Hematopoietic multipotent progenitor cell (in vitro differentiated cells): ENCODE measurements at regions not wholly inside any gene's neighbourhood (a gene's known extent, or its start where the extent isn't known, plus 50 kb on each side); places are given as distances from the start of the nearest gene placed in this dataset.

Experiments used
- DNase-seq, 3 donors: peaks; one replicate each; pipeline ENCODE4 v3.0.0-alpha.2; 2011 to 2015; ENCODE audit warnings: low read depth in 2 of 3, low spot score in 2 of 3

- DNase-seq, result no peak
These were observed 134.3 kb upstream of the RAB11FIP2 start for GRCh38 chr10:118181021-118181420.

- DNase-seq, result no peak
These were observed 128.4 kb upstream of the RAB11FIP2 start for GRCh38 chr10:118175148-118175547.

- no peak for DNase-seq
These were observed 126.6 kb upstream of the RAB11FIP2 start for GRCh38 chr10:118173296-118173695.

- no peak for DNase-seq
These were observed 125.1 kb upstream of the RAB11FIP2 start for GRCh38 chr10:118171861-118172260.

- DNase-seq, result no peak
These were observed 120.4 kb upstream of the RAB11FIP2 start for GRCh38 chr10:118167056-118167700.

- no peak for DNase-seq
These were observed 116.5 kb upstream of the RAB11FIP2 start for GRCh38 chr10:118163217-118163616.

GRCh38 chr10:118161461-118162246 is 114.9 kb upstream of the RAB11FIP2 start:
- DNase-seq, result no peak

GRCh38 chr10:118153287-118153686 is 106.5 kb upstream of the RAB11FIP2 start:
- no peak for DNase-seq

GRCh38 chr10:118151461-118151860 is 104.7 kb upstream of the RAB11FIP2 start:
- DNase-seq, result no peak

GRCh38 chr10:118148247-118148646 is 101.5 kb upstream of the RAB11FIP2 start:
- DNase-seq, result no peak

- no peak for DNase-seq
These were observed 98.5 kb upstream of the RAB11FIP2 start for GRCh38 chr10:118145256-118145655.

GRCh38 chr10:118141471-118141870 is 94.7 kb upstream of the RAB11FIP2 start:
- no peak for DNase-seq

GRCh38 chr10:118139321-118139720 is 92.6 kb upstream of the RAB11FIP2 start:
- no peak for DNase-seq

GRCh38 chr10:118128675-118129074 is 81.9 kb upstream of the RAB11FIP2 start:
- no peak for DNase-seq

GRCh38 chr10:118118716-118119115 is 72.0 kb upstream of the RAB11FIP2 start:
- no peak for DNase-seq

GRCh38 chr10:118116715-118117449 is 70.1 kb upstream of the RAB11FIP2 start:
- DNase-seq, result no peak

GRCh38 chr10:118116362-118116714 is 69.6 kb upstream of the RAB11FIP2 start:
- no peak for DNase-seq

GRCh38 chr10:118115701-118116100 is 69.0 kb upstream of the RAB11FIP2 start:
- no peak for DNase-seq

GRCh38 chr10:118114992-118115391 is 68.3 kb upstream of the RAB11FIP2 start:
- no peak for DNase-seq

GRCh38 chr10:118112543-118113125 is 65.9 kb upstream of the RAB11FIP2 start:
- DNase-seq, result no peak

- DNase-seq, result no peak
These were observed 64.0 kb upstream of the RAB11FIP2 start for GRCh38 chr10:118110750-118111149.
